T1000 (cell line): ENCODE measurements at regions not wholly inside any gene's neighbourhood (a gene's known extent, or its start where the extent isn't known, plus 50 kb on each side); places are given as distances from the start of the nearest gene placed in this dataset.

Source experiments
- DNase-seq: peaks from one replicate; lab custom pipeline; 2025; ENCODE audit warnings: mixed read lengths; lab: John Stamatoyannopoulos, UW

- no peak for DNase-seq
These were observed 129.7 kb upstream of the PRICKLE2 start for GRCh38 chr3:64354956-64355355.

GRCh38 chr3:64354221-64354620 lies 129.0 kb upstream of the PRICKLE2 start:
- no peak for DNase-seq

- DNase-seq, result no peak
These were observed 128.0 kb upstream of the PRICKLE2 start for GRCh38 chr3:64353226-64353625.

- DNase-seq, result no peak
These were observed 127.3 kb upstream of the PRICKLE2 start for GRCh38 chr3:64352639-64352992.

- DNase-seq, result no peak
These were observed 126.7 kb upstream of the PRICKLE2 start for GRCh38 chr3:64351713-64352638.

- no peak for DNase-seq
These were observed 124.3 kb upstream of the PRICKLE2 start for GRCh38 chr3:64349551-64349950.

- no peak for DNase-seq
These were observed 120.1 kb upstream of the PRICKLE2 start for GRCh38 chr3:64345371-64345770.

- no peak for DNase-seq
These were observed 119.5 kb upstream of the PRICKLE2 start for GRCh38 chr3:64344721-64345207.

- DNase-seq, result no peak
These were observed 118.6 kb upstream of the PRICKLE2 start for GRCh38 chr3:64343689-64344430.

- peak; percentile 51 for DNase-seq
These were observed 117.8 kb upstream of the PRICKLE2 start for GRCh38 chr3:64342940-64343688.

GRCh38 chr3:64341296-64341695 lies 116.0 kb upstream of the PRICKLE2 start:
- DNase-seq, result no peak

GRCh38 chr3:64340641-64341101 lies 115.4 kb upstream of the PRICKLE2 start:
- no peak for DNase-seq

GRCh38 chr3:64336488-64336887 lies 111.2 kb upstream of the PRICKLE2 start:
- no peak for DNase-seq

- DNase-seq, result no peak
These were observed 107.4 kb upstream of the PRICKLE2 start for GRCh38 chr3:64332459-64333350.

GRCh38 chr3:64331605-64332004 lies 106.3 kb upstream of the PRICKLE2 start:
- DNase-seq, result no peak

GRCh38 chr3:64329037-64329436 lies 103.8 kb upstream of the PRICKLE2 start:
- DNase-seq, result no peak

- no peak for DNase-seq
These were observed 102.0 kb upstream of the PRICKLE2 start for GRCh38 chr3:64327100-64327804.

- no peak for DNase-seq
These were observed 96.5 kb upstream of the PRICKLE2 start for GRCh38 chr3:64321747-64322146.

GRCh38 chr3:64319391-64319790 lies 94.1 kb upstream of the PRICKLE2 start:
- no peak for DNase-seq

GRCh38 chr3:64318668-64319271 lies 93.5 kb upstream of the PRICKLE2 start:
- no peak for DNase-seq
